PC-3 (cell line): ENCODE measurements at regions not wholly inside any gene's neighbourhood (a gene's known extent, or its start where the extent isn't known, plus 50 kb on each side); places are given as distances from the start of the nearest gene placed in this dataset.

Source experiments
- ATAC-seq: fragments of 200-7000 bp; cut with Tn5 transposase; 2 replicates; pipeline ENCODE4 v1.9.1; 2020; ENCODE audit warnings: mild to moderate bottlenecking, moderate library complexity
- BruUV-seq: library from RNA; stranded (reverse); fragments of 400-500 nt; replicated peaks from 2 replicates; lab custom pipeline; 2021; lab: Mats Ljungman, UMichigan
- CTCF ChIA-PET: fragments of 300-600 bp; sonication (Branson Sonifier 250); formaldehyde crosslinking; loops from one replicate; lab custom pipeline; 2022; ENCODE audit warnings: antibody characterized with exemption; lab: Charles Lee
- POLR2A ChIA-PET: fragments of 300-600 bp; sonication (Branson Sonifier 250); formaldehyde crosslinking; loops from one replicate; lab custom pipeline; 2022; ENCODE audit warnings: antibody characterized with exemption; ENCODE audit not compliant: unreplicated experiment; lab: Charles Lee
- DNase-seq: peaks from one replicate; pipeline ENCODE4 v3.0.0-alpha.2; 2015
- H2AFZ ChIP-seq: fragments of 300-600 bp; sonication (generic); 2 replicates; pipeline ENCODE4 v1.6.0; 2016; ENCODE audit warnings: antibody characterized with exemption, low read length
- H3F3A ChIP-seq: fragments of 300-600 bp; sonication (generic); one replicate; pipeline ENCODE4 v1.6.0; 2017; ENCODE audit warnings: antibody characterized with exemption, low read length, control low read depth, mild to moderate bottlenecking; ENCODE audit not compliant: unreplicated experiment
- H3K27ac ChIP-seq: fragments of 300-600 bp; sonication (generic); 2 replicates; pipeline ENCODE4 v1.5.1; 2016; ENCODE audit warnings: mild to moderate bottlenecking, low read length
- H3K27me3 ChIP-seq: fragments of 300-600 bp; sonication (generic); 2 replicates; pipeline ENCODE4 v1.6.1; 2016; ENCODE audit warnings: low read length, mixed read lengths
- H3K36me3 ChIP-seq: fragments of 300-600 bp; sonication (generic); 2 replicates; pipeline ENCODE4 v1.6.1; 2016; ENCODE audit warnings: low read depth, mixed run types, low read length, mixed read lengths
- H3K4me1 ChIP-seq: fragments of 300-600 bp; sonication (generic); 2 replicates; pipeline ENCODE4 v1.5.1; 2016; ENCODE audit warnings: low read length; ENCODE audit not compliant: insufficient read depth
- H3K4me2 ChIP-seq: fragments of 300-600 bp; sonication (generic); 2 replicates; pipeline ENCODE4 v1.6.0; 2016; ENCODE audit warnings: low read length
- H3K4me3 ChIP-seq: fragments of 300-600 bp; sonication (generic); 2 replicates; pipeline ENCODE4 v1.5.1; 2016; ENCODE audit warnings: mild to moderate bottlenecking, low read length, mixed read lengths
- H3K79me2 ChIP-seq: fragments of 300-600 bp; sonication (generic); 2 replicates; pipeline ENCODE4 v1.6.1; 2017; ENCODE audit warnings: low read length, mixed read lengths
- H3K9ac ChIP-seq: fragments of 300-600 bp; sonication (generic); 2 replicates; pipeline ENCODE4 v1.6.0; 2016; ENCODE audit warnings: mild to moderate bottlenecking, low read length
- H3K9me2 ChIP-seq: fragments of 300-600 bp; sonication (generic); replicated peaks from 2 replicates; pipeline ENCODE4 v1.6.1; 2016; ENCODE audit warnings: mixed run types, low read length, mixed read lengths
- H3K9me3 ChIP-seq: fragments of 300-600 bp; sonication (generic); 2 replicates; pipeline ENCODE4 v1.6.1; 2016; ENCODE audit warnings: low read length, mixed read lengths
- H4K20me1 ChIP-seq: fragments of 300-600 bp; sonication (generic); 2 replicates; pipeline ENCODE4 v1.6.1; 2016; ENCODE audit warnings: low read length, mixed read lengths
- CTCF ChIP-seq: fragments of 300-600 bp; sonication (generic); conservative IDR thresholded peaks from 2 replicates; pipeline ENCODE4 v1.5.1; 2017; ENCODE audit warnings: antibody characterized with exemption, low read depth, mild to moderate bottlenecking, low read length
- EZH2 ChIP-seq: fragments of 300-600 bp; sonication (generic); IDR thresholded peaks from one replicate; pipeline ENCODE4 v1.6.1; 2017; ENCODE audit warnings: antibody characterized with exemption, mild to moderate bottlenecking, low read length; ENCODE audit not compliant: unreplicated experiment
- EZH2phosphoT487 ChIP-seq: fragments of 300-600 bp; sonication (generic); IDR thresholded peaks from 2 replicates; pipeline ENCODE4 v1.6.1; 2018; ENCODE audit warnings: mild to moderate bottlenecking, antibody characterized with exemption, low read length, borderline replicate concordance
- intact Hi-C: fragments of 100-400 bp; cut with micrococcal nuclease; formaldehyde crosslinking; loops from 2 replicates; pipeline ENCODE4 v1.9.0; 2023

GRCh38 chr7:57370066-57370738 is 79.8 kb upstream of the ZNF716 start:
- no peak overlapping the region for H2AFZ ChIP-seq
- H3K9me2 ChIP-seq: no peaks in the 10 kb centered on the region
- intact Hi-C loops: no loop called here
- no peak overlapping the region for H3K4me3 ChIP-seq
- ATAC-seq (no peak), DNase-seq (no peak)
- no peaks in the 10 kb centered on the region for H3K36me3 ChIP-seq
- H3K9me3 ChIP-seq: no peaks in the 10 kb centered on the region
- H3F3A ChIP-seq: no peaks in the 10 kb centered on the region
- TF ChIP-seq EZH2: no peak
- no peak for TF ChIP-seq EZH2phosphoT487
- no peak for TF ChIP-seq CTCF
- H3K4me1 ChIP-seq: no peaks in the 10 kb centered on the region
- H3K79me2 ChIP-seq: no peaks in the 10 kb centered on the region
- H3K27ac ChIP-seq: no peak overlapping the region
- BruUV-seq: no TSS peak
- no peak overlapping the region for H3K4me2 ChIP-seq
- CTCF ChIA-PET: no interaction called here
- POLR2A ChIA-PET: no interaction called here
- H3K27me3 ChIP-seq: no peaks in the 10 kb centered on the region
- no peak overlapping the region for H3K9ac ChIP-seq
- no peaks in the 10 kb centered on the region for H4K20me1 ChIP-seq

DNA sequence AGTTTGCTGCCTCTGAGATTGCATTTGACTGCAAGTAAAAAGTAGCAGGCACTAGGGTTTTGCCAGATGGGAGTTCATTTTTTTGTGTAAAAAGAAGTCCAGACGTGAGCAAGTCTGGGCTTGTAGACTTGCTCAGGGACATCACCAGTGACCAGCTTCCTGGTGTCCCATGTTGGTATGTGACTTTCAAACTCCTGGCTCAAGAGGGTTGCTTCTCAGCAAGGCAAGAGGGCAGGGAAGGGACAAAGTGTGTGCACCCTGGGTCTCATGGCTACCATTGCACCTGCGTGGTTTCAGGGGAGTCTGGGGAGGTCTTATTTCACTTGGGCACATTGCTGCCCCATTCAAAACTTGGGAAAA is 79.3 kb upstream of the ZNF716 start:
- H3K4me3 ChIP-seq: no peak overlapping the region
- no peak overlapping the region for H3K9ac ChIP-seq
- H3K27ac ChIP-seq: no peak overlapping the region
- no peak for DNase-seq
- no peaks in the 10 kb centered on the region for H4K20me1 ChIP-seq
- ChIA-PET POLR2A (no interaction called here), CTCF (no interaction called here)
- no TSS peak for BruUV-seq
- TF ChIP-seq EZH2 (no peak), EZH2phosphoT487 (no peak), CTCF (no peak)
- no peaks in the 10 kb centered on the region for H3K4me1 ChIP-seq
- H3K4me2 ChIP-seq: no peak overlapping the region
- no peaks in the 10 kb centered on the region for H3K9me3 ChIP-seq
- no peaks in the 10 kb centered on the region for H3F3A ChIP-seq
- H3K36me3 ChIP-seq: no peaks in the 10 kb centered on the region
- no peaks in the 10 kb centered on the region for H3K79me2 ChIP-seq
- H3K27me3 ChIP-seq: no peaks in the 10 kb centered on the region
- H3K9me2 ChIP-seq: no peaks in the 10 kb centered on the region
- no peak for ATAC-seq
- intact Hi-C loops: no loop called here
- no peak overlapping the region for H2AFZ ChIP-seq

DNA sequence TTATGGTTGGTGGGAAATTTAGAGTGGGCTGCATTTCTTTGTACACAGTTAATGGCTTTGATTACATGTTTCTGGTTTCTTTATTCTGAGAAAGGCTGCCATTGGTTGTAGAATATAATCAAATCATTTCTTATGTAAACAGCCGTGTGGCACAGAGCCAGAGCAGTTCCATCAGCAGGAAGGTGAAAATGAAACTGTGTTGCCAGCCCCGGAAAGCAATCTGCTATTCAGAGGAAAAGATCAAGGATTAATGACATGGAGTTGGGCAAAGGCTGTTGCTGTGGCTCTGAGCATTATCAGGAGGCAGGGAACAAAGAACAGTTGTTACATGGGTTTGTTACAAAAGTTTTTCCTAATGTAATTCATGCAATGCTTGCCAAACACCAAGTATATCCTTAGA is 74.2 kb upstream of the ZNF716 start:
- intact Hi-C loops: no loop called here
- Histone ChIP-seq H3K9me3 (peaks cover 5% of the 10 kb centered on the region; the same call in 1 of the 2 replicates), H3K27ac (no peak overlapping the region), H3K79me2 (no peaks in the 10 kb centered on the region), H3K9ac (no peak overlapping the region), H3K4me3 (no peak overlapping the region), H4K20me1 (no peaks in the 10 kb centered on the region), H2AFZ (no peak overlapping the region), H3K4me1 (no peaks in the 10 kb centered on the region), H3K9me2 (no peaks in the 10 kb centered on the region), H3F3A (no peaks in the 10 kb centered on the region), H3K4me2 (no peak overlapping the region), H3K27me3 (no peaks in the 10 kb centered on the region), H3K36me3 (no peaks in the 10 kb centered on the region)
- ChIA-PET CTCF (no interaction called here), POLR2A (no interaction called here)
- no peak for DNase-seq
- no peak for TF ChIP-seq CTCF
- TF ChIP-seq EZH2: no peak
- no peak for TF ChIP-seq EZH2phosphoT487
- no peak for ATAC-seq
- BruUV-seq: no TSS peak
